ENCODE measurements at regions not wholly inside any gene's neighbourhood (a gene's known extent, or its start where the extent isn't known, plus 50 kb on each side); places are given as distances from the start of the nearest gene placed in this dataset.

DNA sequence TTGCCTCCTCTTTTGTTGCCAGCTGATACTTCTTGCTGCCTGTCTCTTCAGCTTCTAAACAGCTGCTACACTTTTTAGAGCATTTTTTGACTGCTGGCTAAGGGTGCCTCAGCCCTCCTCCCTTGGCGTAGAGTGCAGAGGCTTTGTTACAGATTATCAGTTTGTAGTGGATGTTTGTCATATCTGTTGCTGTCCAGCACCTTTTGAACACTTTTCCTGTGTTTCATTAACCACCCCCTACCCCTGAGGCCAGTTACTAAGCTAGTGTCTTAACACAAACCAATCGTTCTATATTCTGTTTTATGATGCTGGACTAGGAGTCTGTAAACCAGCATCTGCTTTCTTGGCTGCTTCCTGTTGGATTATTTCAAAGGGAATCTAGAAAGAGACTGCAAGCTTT, 441.5 kb downstream of the DNAH5 start:
- no peaks in the 10 kb centered on the region for H3K36me3 ChIP-seq (ENCODE audit: insufficient read depth in 1 of 2, low read depth in 1 of 2)
- intact Hi-C loops (cut with DNase I): no loop called here
- H3K9me3 ChIP-seq: no peaks in the 10 kb centered on the region
- ATAC-seq: no peak
- 29 to 43% (median 29%) methylated on average over 2 of the region's 2 CpGs for WGBS, 3 donors
- no peak overlapping the region for H3K4me3 ChIP-seq
- no peak for DNase-seq
- H3K27me3 ChIP-seq (ENCODE audit: insufficient read depth in 3 of 3, low read length in 2 of 3): peaks cover 0 to 3% (median 0%) of the 10 kb centered on the region in 3 donors
- no peaks in the 10 kb centered on the region for H3K4me1 ChIP-seq
- no peak overlapping the region for H3K27ac ChIP-seq
- TF ChIP-seq, protein P1, sequence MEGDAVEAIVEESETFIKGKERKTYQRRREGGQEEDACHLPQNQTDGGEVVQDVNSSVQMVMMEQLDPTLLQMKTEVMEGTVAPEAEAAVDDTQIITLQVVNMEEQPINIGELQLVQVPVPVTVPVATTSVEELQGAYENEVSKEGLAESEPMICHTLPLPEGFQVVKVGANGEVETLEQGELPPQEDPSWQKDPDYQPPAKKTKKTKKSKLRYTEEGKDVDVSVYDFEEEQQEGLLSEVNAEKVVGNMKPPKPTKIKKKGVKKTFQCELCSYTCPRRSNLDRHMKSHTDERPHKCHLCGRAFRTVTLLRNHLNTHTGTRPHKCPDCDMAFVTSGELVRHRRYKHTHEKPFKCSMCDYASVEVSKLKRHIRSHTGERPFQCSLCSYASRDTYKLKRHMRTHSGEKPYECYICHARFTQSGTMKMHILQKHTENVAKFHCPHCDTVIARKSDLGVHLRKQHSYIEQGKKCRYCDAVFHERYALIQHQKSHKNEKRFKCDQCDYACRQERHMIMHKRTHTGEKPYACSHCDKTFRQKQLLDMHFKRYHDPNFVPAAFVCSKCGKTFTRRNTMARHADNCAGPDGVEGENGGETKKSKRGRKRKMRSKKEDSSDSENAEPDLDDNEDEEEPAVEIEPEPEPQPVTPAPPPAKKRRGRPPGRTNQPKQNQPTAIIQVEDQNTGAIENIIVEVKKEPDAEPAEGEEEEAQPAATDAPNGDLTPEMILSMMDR (IDR thresholded peaks at IDR 0.05): no peak

DNA sequence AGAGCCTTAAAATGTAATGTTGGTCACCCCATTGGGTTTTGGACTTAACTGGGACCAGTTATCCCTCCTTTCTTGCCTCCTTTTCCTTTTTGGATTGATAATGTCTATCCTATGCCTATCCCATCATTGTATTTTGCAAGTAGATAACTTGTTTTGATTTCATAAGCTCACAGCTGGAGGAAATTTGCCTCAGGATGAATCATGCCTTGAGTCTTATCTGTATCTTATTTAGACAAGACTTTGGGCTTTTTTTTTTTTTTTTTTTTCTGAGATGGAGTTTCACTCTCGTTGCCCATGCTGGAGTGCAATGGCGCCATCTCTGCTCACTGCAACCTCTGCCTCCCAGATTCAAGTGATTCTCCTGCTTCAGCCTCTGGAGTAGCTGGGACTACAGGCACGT, 443.3 kb downstream of the DNAH5 start:
- no peaks in the 10 kb centered on the region for H3K9me3 ChIP-seq
- 63 to 68% (median 66%) methylated on average over 3 of the region's 3 CpGs for WGBS, 3 donors
- H3K4me3 ChIP-seq: no peak overlapping the region
- H3K27me3 ChIP-seq (ENCODE audit: insufficient read depth in 3 of 3, low read length in 2 of 3): peaks cover 0 to 3% (median 0%) of the 10 kb centered on the region in 3 donors
- TF ChIP-seq, protein P1 (IDR thresholded peaks at IDR 0.05): no peak
- H3K4me1 ChIP-seq: no peaks in the 10 kb centered on the region
- H3K36me3 ChIP-seq (ENCODE audit: insufficient read depth in 1 of 2, low read depth in 1 of 2): no peaks in the 10 kb centered on the region
- no peak overlapping the region for H3K27ac ChIP-seq
- intact Hi-C loops (cut with DNase I): no loop called here
- ATAC-seq (no peak), DNase-seq (no peak)

DNA sequence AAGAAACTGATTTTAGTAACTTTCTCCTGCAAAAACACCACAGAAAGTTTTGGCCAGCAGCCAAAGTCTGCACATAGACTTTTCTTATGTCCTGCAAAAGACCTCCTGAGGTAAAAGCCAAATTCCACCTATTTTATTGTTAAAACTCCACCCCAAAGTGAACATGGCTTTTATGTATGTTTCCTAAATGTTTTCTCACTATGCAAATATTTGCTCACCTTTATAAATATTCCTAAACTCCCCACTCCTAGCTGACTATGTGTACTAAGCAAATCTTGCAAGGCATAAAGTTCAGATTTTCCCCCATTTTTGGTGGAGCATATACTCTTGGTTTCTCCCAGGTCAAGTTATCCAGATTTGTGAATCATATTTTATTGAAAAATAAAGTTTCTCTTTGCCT, 446.2 kb downstream of the DNAH5 start:
- no peaks in the 10 kb centered on the region for H3K9me3 ChIP-seq
- H3K36me3 ChIP-seq (ENCODE audit: insufficient read depth in 1 of 2, low read depth in 1 of 2): no peaks in the 10 kb centered on the region
- H3K27me3 ChIP-seq (ENCODE audit: insufficient read depth in 3 of 3, low read length in 2 of 3): peaks cover 0 to 3% (median 0%) of the 10 kb centered on the region in 3 donors
- ATAC-seq (no peak), DNase-seq (no peak)
- H3K4me3 ChIP-seq: no peak overlapping the region
- TF ChIP-seq, protein P1 (IDR thresholded peaks at IDR 0.05): no peak
- intact Hi-C loops (cut with DNase I): no loop called here
- H3K4me1 ChIP-seq: no peaks in the 10 kb centered on the region
- H3K27ac ChIP-seq: no peak overlapping the region

DNA sequence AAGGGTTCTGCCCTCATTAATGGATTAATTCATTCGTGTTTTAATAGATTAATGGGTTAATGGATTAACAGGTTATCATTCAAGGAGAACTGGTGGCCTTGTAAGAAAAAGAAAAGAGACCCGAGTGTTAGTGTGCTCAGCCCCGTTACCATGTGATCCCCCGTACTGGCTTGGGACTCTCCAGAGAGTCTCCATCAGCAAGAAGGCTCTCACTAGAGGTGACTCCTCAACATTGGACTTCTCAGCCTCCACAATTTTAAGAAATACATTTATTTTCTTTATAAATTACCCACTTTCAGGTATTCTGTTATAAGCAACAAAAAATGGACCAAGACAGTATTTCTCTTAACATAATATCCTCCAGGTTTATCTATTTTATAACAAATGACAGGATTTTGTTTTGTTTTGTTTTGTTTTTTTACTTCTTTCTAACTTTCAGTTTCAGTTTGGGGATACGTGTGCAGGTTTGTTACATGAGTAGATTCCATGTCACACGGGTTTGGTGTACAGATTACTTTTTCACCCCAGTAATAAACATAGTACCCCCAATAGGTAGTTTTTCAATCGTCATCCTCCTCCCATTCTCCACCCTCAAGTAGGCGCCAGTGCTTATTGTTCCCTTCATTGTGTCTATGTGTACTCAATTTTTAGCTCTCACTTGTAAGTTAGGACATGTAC, 456.1 kb downstream of the DNAH5 start:
- Histone ChIP-seq H3K36me3 (ENCODE audit: insufficient read depth in 1 of 2, low read depth in 1 of 2) (no peaks in the 10 kb centered on the region), H3K4me1 (no peaks in the 10 kb centered on the region), H3K4me3 (no peak overlapping the region), H3K27ac (no peak overlapping the region), H3K9me3 (no peaks in the 10 kb centered on the region), H3K27me3 (ENCODE audit: insufficient read depth in 3 of 3, low read length in 2 of 3) (no peaks in the 10 kb centered on the region)
- WGBS, 3 donors: 70 to 82% (median 72%) methylated on average over 8 of the region's 8 CpGs
- TF ChIP-seq, protein P1 (IDR thresholded peaks at IDR 0.05): no peak
- ATAC-seq (no peak), DNase-seq (no peak)
- intact Hi-C loops (cut with DNase I): no loop called here

DNA sequence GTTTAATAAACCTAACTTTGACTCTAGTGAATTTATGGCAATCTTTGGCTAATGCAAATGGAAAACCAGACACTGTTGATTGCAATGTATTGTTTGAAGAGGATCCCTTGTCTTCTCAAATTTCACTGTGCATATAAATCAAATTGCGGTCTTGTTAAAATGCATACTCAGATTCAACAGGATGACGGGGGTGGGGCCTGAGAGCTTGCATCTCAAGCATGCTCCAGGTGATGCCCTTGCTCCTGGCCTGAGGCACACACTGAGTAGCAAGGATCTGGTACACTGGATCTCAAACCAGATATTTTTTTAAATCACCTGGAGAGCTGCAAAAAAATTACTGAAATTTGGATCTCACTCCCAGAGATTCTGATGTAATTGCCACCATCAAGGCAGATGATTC, 463.7 kb downstream of the DNAH5 start:
- H3K27ac ChIP-seq: no peak overlapping the region
- intact Hi-C loops (cut with DNase I): no loop called here

More for the DNA sequence above, 463.7 kb downstream of the DNAH5 start:
- no peak for ATAC-seq
- Histone ChIP-seq H3K4me3 (no peak overlapping the region), H3K9me3 (no peaks in the 10 kb centered on the region), H3K4me1 (no peaks in the 10 kb centered on the region), H3K27me3 (ENCODE audit: insufficient read depth in 3 of 3, low read length in 2 of 3) (no peaks in the 10 kb centered on the region), H3K36me3 (ENCODE audit: insufficient read depth in 1 of 2, low read depth in 1 of 2) (no peaks in the 10 kb centered on the region)
- WGBS, 3 donors: 69 to 75% (median 70%) methylated on average over 2 of the region's 2 CpGs
- TF ChIP-seq, protein P1 (IDR thresholded peaks at IDR 0.05): no peak
- no peak for DNase-seq
